Testis (tissue), 2 donors: ENCODE measurements at regions not wholly inside any gene's neighbourhood (a gene's known extent, or its start where the extent isn't known, plus 50 kb on each side); places are given as distances from the start of the nearest gene placed in this dataset.

Source experiments
- CTCF ChIP-seq, 3 experiments: fragments of 450-650 bp in 2 of 3; fragments of 200-600 bp in 1 of 3; sonication (generic) in 1 of 3; IDR thresholded peaks; one replicate each; pipeline ENCODE4 v1.5.1; 2016 to 2019; ENCODE audit warnings: antibody characterized with exemption in 3 of 3, mild to moderate bottlenecking in 2 of 3, moderate library complexity in 1 of 3
- POLR2A ChIP-seq: fragments of 450-650 bp; IDR thresholded peaks from one replicate; pipeline ENCODE4 v1.6.1; 2017; ENCODE audit warnings: antibody characterized with exemption, mild to moderate bottlenecking, moderate library complexity

DNA sequence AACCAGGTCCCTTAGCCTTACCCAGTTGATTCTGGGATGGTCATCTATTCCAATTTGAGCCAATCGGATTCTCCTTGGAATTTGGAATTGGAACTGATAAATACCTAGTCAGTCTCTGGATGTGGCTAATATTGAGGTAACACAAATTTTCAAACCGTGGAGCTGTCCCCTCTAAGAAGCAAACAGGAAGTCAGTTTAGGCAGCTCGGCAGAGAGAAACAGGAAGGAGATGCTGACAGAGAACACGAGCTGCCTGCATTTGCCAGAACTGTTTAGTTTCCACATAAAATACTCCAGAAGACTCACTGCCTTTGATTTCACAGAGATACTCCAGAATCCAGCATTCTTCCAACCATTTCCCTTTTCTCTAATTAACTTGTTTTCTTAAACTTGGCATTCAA is 1024.9 kb downstream of the BCL11A start:
- no peak for TF ChIP-seq CTCF (IDR thresholded peaks at IDR 0.05)
- TF ChIP-seq POLR2A: no peak
